Tibial artery (tissue), 4 donors: ENCODE measurements at regions not wholly inside any gene's neighbourhood (a gene's known extent, or its start where the extent isn't known, plus 50 kb on each side); places are given as distances from the start of the nearest gene placed in this dataset.

ENCODE experiments used
- DNase-seq, 2 donors: peaks; one replicate each; pipeline ENCODE4 v3.0.0-alpha.2; 2019
- H3K27ac ChIP-seq, 2 donors: fragments of 200-600 bp; sonication (generic) in 1 of 2; 1 replicate in 1 of 2; 2 replicates in 1 of 2; pipeline ENCODE4 v1.5.1; 2018 to 2019; ENCODE audit warnings: mild to moderate bottlenecking in 1 of 2
- H3K27me3 ChIP-seq, 2 donors: fragments of 200-600 bp; sonication (generic) in 1 of 2; one replicate each; pipeline versions ENCODE4 v1.5.1 to v1.6.0; 2016 to 2019
- H3K36me3 ChIP-seq, 3 donors: fragments of 200-600 bp; sonication (generic) in 2 of 3; one replicate each; pipeline ENCODE4 v1.5.1; 2016 to 2019; ENCODE audit warnings: mild to moderate bottlenecking in 2 of 3
- H3K4me1 ChIP-seq, 4 donors: fragments of 200-600 bp; sonication (generic) in 2 of 4; 1 replicate in 3 of 4; 2 replicates in 1 of 4; pipeline ENCODE4 v1.5.1; 2016 to 2019
- H3K4me3 ChIP-seq, 2 donors: fragments of 200-600 bp; sonication (generic) in 1 of 2; 1 replicate in 1 of 2; 2 replicates in 1 of 2; pipeline ENCODE4 v1.5.1; 2018 to 2019; ENCODE audit warnings: mild to moderate bottlenecking in 2 of 2
- H3K9me3 ChIP-seq, 3 donors: fragments of 200-600 bp; sonication (generic) in 1 of 3; one replicate each; pipeline ENCODE4 v1.5.1; 2016 to 2019
- intact Hi-C: fragments of 100-400 bp; cut with DNase I; formaldehyde crosslinking; loops from one replicate; pipeline ENCODE4 v1.15.0; 2023; ENCODE audit warnings: low total_unique reads
- TF ChIP-seq, protein P1 (sequence below), 2 experiments: fragments of 200-600 bp in 1 of 2; fragments of 450-650 bp in 1 of 2; IDR thresholded peaks; one replicate each; pipeline ENCODE4 v1.5.1; 2017 to 2019; ENCODE audit warnings: antibody characterized with exemption in 2 of 2, mild to moderate bottlenecking in 1 of 2, moderate library complexity in 1 of 2

DNA sequence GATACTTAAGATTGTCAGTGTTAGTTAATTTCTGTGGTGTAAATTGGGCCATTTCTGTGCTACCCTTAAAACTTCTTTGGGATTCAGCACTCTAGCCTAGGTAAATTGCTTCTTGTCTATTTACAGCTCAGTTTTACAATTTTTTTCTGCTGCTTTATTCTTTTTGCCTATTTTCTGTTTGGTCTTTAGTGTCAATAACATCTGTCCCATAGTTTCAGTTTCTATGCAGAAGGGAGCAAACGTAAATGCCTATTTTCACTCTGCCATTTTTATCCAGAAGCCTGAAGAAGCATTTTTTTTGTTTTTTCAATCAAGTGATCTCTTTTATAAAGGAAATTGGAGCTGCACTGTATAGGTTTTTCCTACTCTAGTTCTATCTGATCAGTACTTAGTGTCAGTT, 564.9 kb upstream of the MEX3C start:
- H3K27me3 ChIP-seq = no peaks in the 10 kb centered on the region
- DNase-seq = no peak
- H3K4me3 ChIP-seq = no peak overlapping the region
- H3K4me1 ChIP-seq = no peaks in the 10 kb centered on the region
- intact Hi-C loops = no loop called here
- TF ChIP-seq, protein P1, sequence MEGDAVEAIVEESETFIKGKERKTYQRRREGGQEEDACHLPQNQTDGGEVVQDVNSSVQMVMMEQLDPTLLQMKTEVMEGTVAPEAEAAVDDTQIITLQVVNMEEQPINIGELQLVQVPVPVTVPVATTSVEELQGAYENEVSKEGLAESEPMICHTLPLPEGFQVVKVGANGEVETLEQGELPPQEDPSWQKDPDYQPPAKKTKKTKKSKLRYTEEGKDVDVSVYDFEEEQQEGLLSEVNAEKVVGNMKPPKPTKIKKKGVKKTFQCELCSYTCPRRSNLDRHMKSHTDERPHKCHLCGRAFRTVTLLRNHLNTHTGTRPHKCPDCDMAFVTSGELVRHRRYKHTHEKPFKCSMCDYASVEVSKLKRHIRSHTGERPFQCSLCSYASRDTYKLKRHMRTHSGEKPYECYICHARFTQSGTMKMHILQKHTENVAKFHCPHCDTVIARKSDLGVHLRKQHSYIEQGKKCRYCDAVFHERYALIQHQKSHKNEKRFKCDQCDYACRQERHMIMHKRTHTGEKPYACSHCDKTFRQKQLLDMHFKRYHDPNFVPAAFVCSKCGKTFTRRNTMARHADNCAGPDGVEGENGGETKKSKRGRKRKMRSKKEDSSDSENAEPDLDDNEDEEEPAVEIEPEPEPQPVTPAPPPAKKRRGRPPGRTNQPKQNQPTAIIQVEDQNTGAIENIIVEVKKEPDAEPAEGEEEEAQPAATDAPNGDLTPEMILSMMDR (IDR thresholded peaks at IDR 0.05) = no peak
- no peak overlapping the region for H3K27ac ChIP-seq
- no peaks in the 10 kb centered on the region for H3K36me3 ChIP-seq
- no peaks in the 10 kb centered on the region for H3K9me3 ChIP-seq

DNA sequence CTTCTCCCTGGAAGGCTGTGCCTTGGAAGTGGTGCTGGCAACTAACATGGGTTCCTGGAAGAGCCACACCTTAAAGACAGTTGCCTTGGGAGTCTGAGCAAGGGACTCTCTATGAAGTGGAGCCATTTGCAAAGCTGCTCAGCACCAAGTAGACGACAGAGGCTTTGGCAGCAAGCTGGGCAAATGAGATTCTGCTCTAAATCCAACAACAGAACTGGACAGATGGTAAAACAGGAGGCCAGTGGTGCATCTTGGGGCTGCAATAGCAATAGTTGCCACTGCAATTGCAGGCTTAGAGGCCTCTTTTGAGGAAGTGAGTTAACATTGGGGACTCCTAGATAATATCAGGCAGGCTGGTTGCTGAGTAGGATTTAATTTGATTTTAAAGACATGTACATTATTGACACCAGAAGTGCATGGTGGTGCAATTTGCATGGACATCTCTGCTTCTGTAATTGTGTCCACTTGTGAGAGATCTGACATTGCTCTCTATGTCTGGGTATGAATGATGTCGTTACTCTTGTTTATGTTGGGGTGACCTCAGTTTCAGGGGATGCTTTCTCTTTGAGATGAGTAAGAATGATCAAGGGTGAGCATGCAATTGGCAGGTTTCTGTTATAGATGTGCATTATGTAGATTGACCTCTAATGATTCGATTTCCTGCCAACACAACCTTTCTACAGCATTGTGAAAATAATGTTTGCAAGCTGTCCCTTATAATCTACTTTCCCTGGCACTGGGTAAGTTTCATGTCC, 568.3 kb upstream of the MEX3C start:
- DNase-seq = no peak
- no peak overlapping the region for H3K4me3 ChIP-seq
- no peak overlapping the region for H3K27ac ChIP-seq
- TF ChIP-seq, protein P1 (IDR thresholded peaks at IDR 0.05) = no peak
- intact Hi-C loops = no loop called here
- no peaks in the 10 kb centered on the region for H3K4me1 ChIP-seq
- H3K27me3 ChIP-seq = no peaks in the 10 kb centered on the region
- no peaks in the 10 kb centered on the region for H3K9me3 ChIP-seq
- no peaks in the 10 kb centered on the region for H3K36me3 ChIP-seq

DNA sequence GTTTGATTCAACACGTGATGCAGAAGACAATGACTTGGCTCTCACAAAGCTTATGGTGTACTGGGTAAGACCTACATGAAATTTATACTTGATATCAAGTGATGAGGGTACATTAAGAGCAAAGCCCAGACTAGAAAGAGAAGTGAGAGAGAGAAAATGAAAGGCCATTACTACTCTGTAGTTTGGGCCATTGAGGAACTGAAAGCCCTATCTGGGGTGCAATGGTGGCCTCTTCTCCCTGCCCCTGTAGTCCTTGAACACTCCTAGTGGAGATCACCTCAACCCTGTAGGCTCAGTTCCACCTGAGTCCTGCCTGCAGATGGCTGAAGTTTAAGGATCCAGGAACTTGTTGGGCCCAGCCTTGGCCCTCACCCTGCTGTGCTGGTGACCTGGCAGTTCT, 569.8 kb upstream of the MEX3C start:
- Histone ChIP-seq H3K4me3 (no peak overlapping the region), H3K36me3 (no peaks in the 10 kb centered on the region), H3K4me1 (no peaks in the 10 kb centered on the region), H3K27me3 (no peaks in the 10 kb centered on the region), H3K27ac (no peak overlapping the region), H3K9me3 (no peaks in the 10 kb centered on the region)
- DNase-seq = no peak
- TF ChIP-seq, protein P1 (IDR thresholded peaks at IDR 0.05) = no peak
- intact Hi-C loops = no loop called here

DNA sequence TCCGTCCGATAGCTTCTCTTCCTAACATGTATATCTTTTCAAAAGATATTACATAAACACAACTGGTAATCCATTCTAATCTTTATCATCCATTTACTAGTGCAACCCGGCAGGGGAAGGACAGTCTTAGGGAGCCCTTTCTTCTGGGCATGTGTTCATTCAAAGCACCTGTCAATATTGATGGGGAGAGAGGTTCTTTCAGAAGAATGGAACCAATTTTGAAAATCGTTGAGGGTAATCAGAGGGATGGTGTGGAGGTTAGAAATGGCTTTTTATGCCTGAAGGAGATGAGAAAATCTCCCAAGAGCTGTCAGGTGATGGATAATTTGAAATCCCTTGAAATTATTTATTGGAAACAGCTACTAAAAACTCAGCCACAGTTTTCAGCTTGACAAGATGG, 561.9 kb upstream of the DCC start:
- Histone ChIP-seq H3K4me3 (no peak overlapping the region), H3K9me3 (no peaks in the 10 kb centered on the region), H3K27me3 (no peaks in the 10 kb centered on the region), H3K36me3 (no peaks in the 10 kb centered on the region), H3K4me1 (no peaks in the 10 kb centered on the region), H3K27ac (no peak overlapping the region)
- TF ChIP-seq, protein P1 (IDR thresholded peaks at IDR 0.05) = no peak
- DNase-seq = no peak
- intact Hi-C loops = no loop called here

DNA sequence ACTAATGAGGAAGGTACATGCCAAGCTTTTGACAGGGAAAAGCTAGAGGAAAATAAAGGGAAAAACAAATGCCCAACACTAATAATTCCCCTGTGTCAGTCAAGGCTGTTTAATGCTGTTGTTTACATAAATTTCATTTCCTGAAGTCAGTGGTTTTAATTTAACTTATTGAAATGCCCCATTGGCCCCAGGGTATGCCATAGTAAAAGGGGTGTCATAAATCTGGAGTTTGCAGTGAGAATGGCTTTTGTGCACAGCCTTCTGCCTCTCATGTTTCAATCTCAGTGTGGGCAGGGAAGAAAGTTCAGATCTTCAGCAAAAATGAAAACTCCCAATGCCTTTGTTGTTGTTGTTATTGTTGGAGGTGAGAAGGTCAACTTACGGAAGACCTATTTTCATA, 550.1 kb upstream of the DCC start:
- no peak for DNase-seq
- TF ChIP-seq, protein P1 (IDR thresholded peaks at IDR 0.05) = no peak

DNA sequence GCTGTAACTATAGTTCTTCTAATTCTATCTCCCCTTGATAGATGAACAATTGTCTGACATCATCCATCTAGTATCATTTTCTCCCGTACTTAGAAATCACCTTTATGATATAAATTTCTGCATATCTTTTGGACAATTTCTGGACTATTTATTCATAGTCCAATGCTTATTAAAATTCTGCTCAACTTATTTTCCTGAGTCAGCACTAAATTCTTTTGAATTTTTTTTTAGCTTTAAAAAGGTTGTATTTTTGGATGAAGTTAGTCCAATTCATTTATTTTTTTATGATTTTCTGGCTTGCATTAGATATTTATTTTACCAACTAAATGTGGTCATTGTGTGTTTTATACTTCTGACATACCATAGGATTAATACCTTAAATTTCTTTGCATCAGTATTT, 538.5 kb upstream of the DCC start:
- intact Hi-C loops = no loop called here
- H3K4me1 ChIP-seq = no peaks in the 10 kb centered on the region
- no peaks in the 10 kb centered on the region for H3K27me3 ChIP-seq
- H3K4me3 ChIP-seq = no peak overlapping the region
- no peak overlapping the region for H3K27ac ChIP-seq
- no peaks in the 10 kb centered on the region for H3K9me3 ChIP-seq
- no peaks in the 10 kb centered on the region for H3K36me3 ChIP-seq
- TF ChIP-seq, protein P1 (IDR thresholded peaks at IDR 0.05) = no peak
- DNase-seq = no peak

More for the DNA sequence above, 550.1 kb upstream of the DCC start:
- Histone ChIP-seq H3K27ac (no peak overlapping the region), H3K27me3 (no peaks in the 10 kb centered on the region), H3K4me3 (no peak overlapping the region), H3K4me1 (no peaks in the 10 kb centered on the region), H3K9me3 (no peaks in the 10 kb centered on the region), H3K36me3 (no peaks in the 10 kb centered on the region)
- intact Hi-C loops = no loop called here
